ENCODE measurements at regions not wholly inside any gene's neighbourhood (a gene's known extent, or its start where the extent isn't known, plus 50 kb on each side); places are given as distances from the start of the nearest gene placed in this dataset.

- Histone ChIP-seq H3K4me3 (ENCODE audit: insufficient read depth, low read depth, low read length) (no peak overlapping the region), H3K79me1 (ENCODE audit: low read depth in 1 of 2, low read length in 2 of 2) (no peaks in the 10 kb centered on the region), H3K36me3 (ENCODE audit: control insufficient read depth, insufficient read depth, low read length) (no peaks in the 10 kb centered on the region), H4K8ac (ENCODE audit: low read depth in 2 of 2, low read length in 2 of 2) (no peak overlapping the region), H2BK5ac (ENCODE audit: low read depth, low read length, poor library complexity, severe bottlenecking) (no peak overlapping the region), H3K9me3 (ENCODE audit: control insufficient read depth, insufficient read depth, low read length) (no peaks in the 10 kb centered on the region), H3K27me3 (ENCODE audit: control insufficient read depth, insufficient read depth, low read length) (no peaks in the 10 kb centered on the region), H2AFZ (replicated peaks; ENCODE audit: low read length, poor library complexity) (no peak overlapping the region), H3K18ac (ENCODE audit: low read depth, low read length) (no peak overlapping the region), H3K4ac (ENCODE audit: low read depth, low read length) (no peak overlapping the region), H3K9ac (ENCODE audit: low read depth, low read length) (no peak overlapping the region), H3K14ac (replicated peaks; ENCODE audit: low read depth, low read length) (no peak overlapping the region), H4K20me1 (ENCODE audit: insufficient read depth, low read length) (no peaks in the 10 kb centered on the region), H2BK15ac (ENCODE audit: low read depth, low read length) (no peak overlapping the region), H3K4me1 (ENCODE audit: control insufficient read depth, insufficient read depth, low read length) (no peaks in the 10 kb centered on the region), H2BK120ac (ENCODE audit: low read depth, low read length) (no peak overlapping the region), H3K4me2 (ENCODE audit: low read depth, low read length) (no peak overlapping the region), H2AK9ac (replicated peaks; ENCODE audit: low read depth, low read length, poor library complexity) (no peak overlapping the region), H3K27ac (ENCODE audit: insufficient read depth, low read length) (no peak overlapping the region), H4K91ac (ENCODE audit: insufficient read depth, low read depth, low read length) (no peak overlapping the region), H2BK20ac (ENCODE audit: low read depth, low read length) (no peak overlapping the region), H3K56ac (ENCODE audit: extremely low read depth, insufficient read depth, low read length) (no peak overlapping the region), H3K23ac (ENCODE audit: low read depth, low read length) (no peak overlapping the region), H4K5ac (ENCODE audit: low read depth, low read length) (no peak overlapping the region), H2AK5ac (ENCODE audit: low read depth, low read length) (no peak overlapping the region), H3K9me1 (ENCODE audit: insufficient read depth, low read length) (no peaks in the 10 kb centered on the region)
- in situ Hi-C loops (cut with MboI; ENCODE audit: low sequenced_read_pairs), result no loop called here
- POLR2A ChIA-PET (ENCODE audit: unreplicated experiment), result no interaction called here
- CTCF ChIA-PET, result no interaction called here
- no peak for TF ChIP-seq MAZ (IDR thresholded peaks at IDR 0.05; ENCODE audit: borderline replicate concordance, low read depth, low read length)
- TF ChIP-seq NFE2L2 (IDR thresholded peaks at IDR 0.05; ENCODE audit: low read depth, low read length), result no peak
- TF ChIP-seq USF2 (IDR thresholded peaks at IDR 0.05; ENCODE audit: low read depth, low read length), result no peak
- no peak for TF ChIP-seq SMC3 (IDR thresholded peaks at IDR 0.05; ENCODE audit: low read depth, low read length)
- TF ChIP-seq RCOR1 (IDR thresholded peaks at IDR 0.05; ENCODE audit: insufficient replicate concordance, low read length), result no peak
- no peak for TF ChIP-seq ELK1 (IDR thresholded peaks at IDR 0.05; ENCODE audit: borderline replicate concordance, low read depth, low read length)
- TF ChIP-seq POLR2A (IDR thresholded peaks at IDR 0.05; ENCODE audit: low read depth, low read length), result no peak
- no peak for TF ChIP-seq CHD1 (IDR thresholded peaks at IDR 0.05; ENCODE audit: low read depth, low read length)
- no peak for TF ChIP-seq MXI1 (IDR thresholded peaks at IDR 0.05; ENCODE audit: borderline replicate concordance, low read depth, low read length)
- TF ChIP-seq RAD21 (IDR thresholded peaks at IDR 0.05; ENCODE audit: low read length), result no peak
- TF ChIP-seq RFX5 (IDR thresholded peaks at IDR 0.05; ENCODE audit: low read depth, low read length), result no peak
- no peak for TF ChIP-seq CTCF (conservative IDR thresholded peaks at IDR 0.05; ENCODE audit: low read depth, low read length)
- TF ChIP-seq MAFK (IDR thresholded peaks at IDR 0.05; ENCODE audit: low read depth, low read length), result no peak
- no peak for TF ChIP-seq CEBPB (IDR thresholded peaks at IDR 0.05; ENCODE audit: low read depth, low read length)
- TF ChIP-seq FOS (IDR thresholded peaks at IDR 0.05; ENCODE audit: low read depth, low read length), result no peak
- TF ChIP-seq BHLHE40 (IDR thresholded peaks at IDR 0.05; ENCODE audit: low read depth, low read length), result no peak
- ATAC-seq (ENCODE audit: low read depth), result no peak
- intact Hi-C loops (cut with micrococcal nuclease), result no loop called here
- no peak for DNase-seq
- no CpG with 5 or more reads among the region's 1 CpG for WGBS, 2 experiments (ENCODE audit: extremely low coverage in 2 of 2, insufficient read length in 1 of 2)
- BruUV-seq (replicated peaks), result no TSS peak
- dilution Hi-C loops (cut with HindIII; ENCODE audit: low sequenced_read_pairs, unreplicated experiment), result no loop called here
Measured at GRCh38 chr13:89970353-89970709, 1377.2 kb upstream of the MIR17HG start.

All from IMR-90 (cell line).